Right atrium auricular region (tissue), 2 donors: ENCODE measurements at regions not wholly inside any gene's neighbourhood (a gene's known extent, or its start where the extent isn't known, plus 50 kb on each side); places are given as distances from the start of the nearest gene placed in this dataset.

Experiments used
- DNase-seq: peaks from one replicate; pipeline ENCODE4 v3.0.0-alpha.2; 2019; ENCODE audit warnings: low spot score
- H3K27ac ChIP-seq, 2 donors: fragments of 200-600 bp; sonication (generic); 1 replicate in 1 of 2; 2 replicates in 1 of 2; pipeline ENCODE4 v1.5.1; 2016 to 2019
- H3K27me3 ChIP-seq, 2 donors: fragments of 200-600 bp; sonication (generic); one replicate each; pipeline versions ENCODE4 v1.5.1 to v1.6.0; 2017 to 2019
- H3K36me3 ChIP-seq: fragments of 200-600 bp; sonication (generic); one replicate; pipeline ENCODE4 v1.5.1; 2016
- H3K4me1 ChIP-seq, 2 donors: fragments of 200-600 bp; sonication (generic); one replicate each; pipeline versions ENCODE4 v1.5.1 to v1.6.0; 2017 to 2019
- H3K4me3 ChIP-seq, 2 donors: fragments of 200-600 bp; sonication (generic); 1 replicate in 1 of 2; 2 replicates in 1 of 2; pipeline ENCODE4 v1.5.1; 2017 to 2019; ENCODE audit warnings: mild to moderate bottlenecking in 1 of 2, moderate library complexity in 1 of 2
- H3K9me3 ChIP-seq, 2 donors: fragments of 200-600 bp; sonication (generic); one replicate each; pipeline ENCODE4 v1.5.1; 2019
- TF ChIP-seq, protein P1 (sequence below), 2 donors: fragments of 200-600 bp; sonication (generic); IDR thresholded peaks; one replicate each; pipeline ENCODE4 v1.5.1; 2019; ENCODE audit warnings: antibody characterized with exemption in 2 of 2

DNA sequence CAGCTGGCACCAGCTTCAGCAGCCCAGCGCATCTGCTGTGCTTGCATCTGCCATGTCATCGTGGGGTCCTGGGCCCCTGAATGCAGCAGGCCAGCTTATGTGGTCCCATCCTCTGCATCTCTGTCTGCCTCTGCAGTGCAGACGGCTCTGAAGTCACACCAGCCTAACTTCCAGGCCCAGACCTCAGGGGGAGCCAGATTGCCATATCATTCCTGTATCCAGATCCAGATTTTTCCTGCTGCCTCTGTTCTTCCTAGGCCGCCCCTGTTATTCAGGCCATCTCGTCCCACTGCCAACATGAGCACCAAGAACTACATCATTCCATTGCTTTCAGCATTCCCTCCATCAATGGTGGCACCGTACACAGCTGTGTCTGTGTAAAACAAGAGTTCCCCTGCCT is 571.6 kb downstream of the UQCRFS1 start:
- no peak overlapping the region for H3K27ac ChIP-seq
- H3K27me3 ChIP-seq: no peaks in the 10 kb centered on the region
- H3K36me3 ChIP-seq: no peaks in the 10 kb centered on the region
- DNase-seq: no peak
- TF ChIP-seq, protein P1, sequence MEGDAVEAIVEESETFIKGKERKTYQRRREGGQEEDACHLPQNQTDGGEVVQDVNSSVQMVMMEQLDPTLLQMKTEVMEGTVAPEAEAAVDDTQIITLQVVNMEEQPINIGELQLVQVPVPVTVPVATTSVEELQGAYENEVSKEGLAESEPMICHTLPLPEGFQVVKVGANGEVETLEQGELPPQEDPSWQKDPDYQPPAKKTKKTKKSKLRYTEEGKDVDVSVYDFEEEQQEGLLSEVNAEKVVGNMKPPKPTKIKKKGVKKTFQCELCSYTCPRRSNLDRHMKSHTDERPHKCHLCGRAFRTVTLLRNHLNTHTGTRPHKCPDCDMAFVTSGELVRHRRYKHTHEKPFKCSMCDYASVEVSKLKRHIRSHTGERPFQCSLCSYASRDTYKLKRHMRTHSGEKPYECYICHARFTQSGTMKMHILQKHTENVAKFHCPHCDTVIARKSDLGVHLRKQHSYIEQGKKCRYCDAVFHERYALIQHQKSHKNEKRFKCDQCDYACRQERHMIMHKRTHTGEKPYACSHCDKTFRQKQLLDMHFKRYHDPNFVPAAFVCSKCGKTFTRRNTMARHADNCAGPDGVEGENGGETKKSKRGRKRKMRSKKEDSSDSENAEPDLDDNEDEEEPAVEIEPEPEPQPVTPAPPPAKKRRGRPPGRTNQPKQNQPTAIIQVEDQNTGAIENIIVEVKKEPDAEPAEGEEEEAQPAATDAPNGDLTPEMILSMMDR (IDR thresholded peaks at IDR 0.05): no peak
- H3K9me3 ChIP-seq: no peaks in the 10 kb centered on the region
- no peak overlapping the region for H3K4me3 ChIP-seq
- no peaks in the 10 kb centered on the region for H3K4me1 ChIP-seq

DNA sequence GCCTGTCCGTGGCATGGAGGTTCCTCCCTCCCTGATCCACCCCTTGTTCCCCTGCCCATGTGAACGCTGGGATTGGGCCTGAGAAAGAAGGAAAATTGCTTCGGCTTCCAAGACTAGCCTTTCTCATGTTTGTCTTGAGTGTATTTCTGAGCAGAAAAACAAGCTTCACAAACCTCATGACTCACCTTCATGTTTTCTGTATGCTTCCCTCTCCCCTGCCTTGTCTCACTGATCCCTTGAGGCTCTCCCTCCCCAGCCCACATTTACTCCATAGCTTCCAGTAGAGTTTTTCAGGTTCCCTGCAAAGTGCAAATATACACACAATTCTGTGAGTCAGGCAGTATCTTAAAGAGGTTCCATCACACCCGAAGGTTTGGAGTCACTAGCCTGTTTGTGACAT is 572.4 kb downstream of the UQCRFS1 start:
- no peak for DNase-seq

DNA sequence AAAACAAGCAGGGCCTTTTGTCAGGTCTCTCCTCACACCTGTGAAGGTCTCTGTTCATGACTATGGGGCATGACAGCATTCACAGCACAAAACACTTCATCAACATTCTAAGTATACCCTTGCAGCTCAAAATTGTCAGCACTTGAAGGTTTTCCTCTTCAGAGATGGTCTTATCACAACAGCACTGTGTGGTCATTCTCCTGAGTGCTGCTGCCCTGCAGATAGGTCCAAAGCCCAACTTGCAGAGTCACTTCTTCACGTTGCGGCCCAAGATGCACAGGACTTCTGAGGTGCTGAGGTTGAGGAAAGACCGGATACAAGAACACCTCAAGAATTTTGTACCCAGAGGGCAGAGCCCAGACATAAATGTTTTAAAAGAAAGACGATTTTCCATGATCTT is 574.5 kb downstream of the UQCRFS1 start:
- H3K4me3 ChIP-seq: no peak overlapping the region
- DNase-seq: no peak
- H3K27me3 ChIP-seq: no peaks in the 10 kb centered on the region
- H3K4me1 ChIP-seq: no peaks in the 10 kb centered on the region
- TF ChIP-seq, protein P1 (IDR thresholded peaks at IDR 0.05): no peak
- peaks cover 0 to 8% of the 10 kb centered on the region in 2 donors for H3K9me3 ChIP-seq
- H3K27ac ChIP-seq: no peak overlapping the region
- no peaks in the 10 kb centered on the region for H3K36me3 ChIP-seq

More for the DNA sequence above, 572.4 kb downstream of the UQCRFS1 start:
- Histone ChIP-seq H3K36me3 (no peaks in the 10 kb centered on the region), H3K9me3 (no peaks in the 10 kb centered on the region), H3K27me3 (no peaks in the 10 kb centered on the region), H3K4me1 (no peaks in the 10 kb centered on the region), H3K4me3 (no peak overlapping the region), H3K27ac (no peak overlapping the region)
- TF ChIP-seq, protein P1 (IDR thresholded peaks at IDR 0.05): no peak

DNA sequence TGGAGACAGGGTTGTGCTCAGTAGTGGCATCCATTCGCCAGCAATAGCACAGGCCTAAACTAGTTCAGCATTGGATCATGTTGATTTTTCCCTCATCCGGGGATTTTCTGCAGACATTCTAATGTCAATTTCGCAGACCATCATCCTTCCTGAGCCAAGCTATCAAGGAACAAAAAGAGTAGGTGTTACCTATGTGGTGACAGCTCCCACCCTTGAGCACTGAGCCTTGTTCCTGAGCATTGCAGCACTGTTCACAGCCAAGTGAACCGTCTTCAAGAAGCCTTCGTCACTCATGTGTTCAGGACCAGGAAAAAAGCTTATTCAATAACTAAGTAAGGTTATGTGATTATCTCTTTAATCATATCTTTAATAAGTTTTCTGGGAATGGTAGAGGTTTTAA is 576.2 kb downstream of the UQCRFS1 start:
- DNase-seq: no peak

DNA sequence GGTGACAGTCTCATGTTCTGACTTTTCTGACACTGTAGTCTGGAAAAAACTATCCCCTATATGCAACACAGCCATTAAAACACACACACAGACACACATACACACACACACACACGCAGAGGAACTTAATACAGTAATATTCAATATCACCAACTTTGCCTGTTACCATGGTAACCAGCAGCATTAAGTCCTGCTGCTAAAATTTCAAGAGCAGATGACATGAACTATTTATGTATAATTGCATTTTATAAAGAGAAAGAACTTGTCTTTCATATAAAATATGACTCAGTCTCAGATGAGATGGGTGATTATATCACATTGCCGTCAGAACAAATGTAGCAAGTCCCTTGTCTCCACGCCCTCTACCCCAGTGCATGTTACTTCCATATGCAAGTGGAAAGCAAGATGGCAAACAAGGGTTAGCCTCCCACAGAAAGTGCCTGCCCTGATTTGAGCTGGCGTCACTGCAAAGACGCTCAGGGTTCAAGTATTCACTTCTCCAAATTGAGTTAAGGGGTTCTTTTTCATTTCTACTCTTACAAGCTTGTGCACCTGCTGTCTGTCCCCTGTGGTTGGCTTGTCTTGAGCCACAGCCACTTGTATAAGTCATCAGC is 576.8 kb downstream of the UQCRFS1 start:
- TF ChIP-seq, protein P1 (IDR thresholded peaks at IDR 0.05): no peak

More for the DNA sequence above, 576.2 kb downstream of the UQCRFS1 start:
- TF ChIP-seq, protein P1 (IDR thresholded peaks at IDR 0.05): no peak
- Histone ChIP-seq H3K4me1 (no peaks in the 10 kb centered on the region), H3K36me3 (no peaks in the 10 kb centered on the region), H3K27me3 (no peaks in the 10 kb centered on the region), H3K9me3 (peaks cover 0 to 8% of the 10 kb centered on the region in 2 donors), H3K27ac (no peak overlapping the region), H3K4me3 (no peak overlapping the region)

DNA sequence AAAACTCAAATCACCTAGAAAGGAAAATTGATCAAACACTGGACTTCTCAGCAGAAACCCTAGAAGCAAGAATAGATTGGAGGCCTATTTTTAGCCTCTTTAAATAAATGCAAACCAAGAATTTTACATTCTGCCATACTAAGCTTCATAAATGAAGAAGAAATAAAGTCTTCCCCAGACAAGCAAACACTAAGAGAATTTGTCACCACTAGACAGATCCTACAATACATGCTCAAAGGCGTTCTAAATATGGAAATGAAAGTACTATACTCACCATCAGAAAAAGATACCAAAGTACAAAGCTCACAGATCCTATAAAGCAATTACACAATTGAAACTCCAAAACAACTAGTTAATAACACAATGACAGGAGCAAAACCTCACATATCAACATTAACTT is 578.1 kb downstream of the UQCRFS1 start:
- Histone ChIP-seq H3K36me3 (no peaks in the 10 kb centered on the region), H3K4me1 (no peaks in the 10 kb centered on the region), H3K4me3 (no peak overlapping the region), H3K27me3 (no peaks in the 10 kb centered on the region), H3K9me3 (peaks cover 0 to 14% of the 10 kb centered on the region in 2 donors), H3K27ac (no peak overlapping the region)
- TF ChIP-seq, protein P1 (IDR thresholded peaks at IDR 0.05): no peak
- DNase-seq: no peak

More for the DNA sequence above, 576.8 kb downstream of the UQCRFS1 start:
- no peak for DNase-seq
- Histone ChIP-seq H3K27me3 (no peaks in the 10 kb centered on the region), H3K27ac (no peak overlapping the region), H3K4me1 (no peaks in the 10 kb centered on the region), H3K36me3 (no peaks in the 10 kb centered on the region), H3K4me3 (no peak overlapping the region), H3K9me3 (peaks cover 0 to 8% of the 10 kb centered on the region in 2 donors)
